BLaER1 (cell line): ENCODE measurements at regions not wholly inside any gene's neighbourhood (a gene's known extent, or its start where the extent isn't known, plus 50 kb on each side); places are given as distances from the start of the nearest gene placed in this dataset.

ENCODE experiments used
- H3K27ac ChIP-seq: shearing (Covaris generic); formaldehyde crosslinking; 2 replicates; pipeline ENCODE4 v1.8.1; 2022
- H3K27me3 ChIP-seq: shearing (Covaris generic); formaldehyde crosslinking; 2 replicates; pipeline ENCODE4 v1.8.1; 2022
- H3K36me3 ChIP-seq: shearing (Covaris generic); formaldehyde crosslinking; 2 replicates; pipeline ENCODE4 v1.8.1; 2022
- H3K4me1 ChIP-seq: shearing (Covaris generic); formaldehyde crosslinking; 2 replicates; pipeline ENCODE4 v1.8.1; 2022
- H3K4me2 ChIP-seq: shearing (Covaris generic); formaldehyde crosslinking; 2 replicates; pipeline ENCODE4 v1.8.1; 2022
- H3K4me3 ChIP-seq: shearing (Covaris generic); formaldehyde crosslinking; 2 replicates; pipeline ENCODE4 v1.8.1; 2022
- H3K9ac ChIP-seq: shearing (Covaris generic); formaldehyde crosslinking; 2 replicates; pipeline ENCODE4 v1.8.1; 2022
- H3K9me3 ChIP-seq: shearing (Covaris generic); formaldehyde crosslinking; 2 replicates; pipeline ENCODE4 v1.8.1; 2022
- H4K20me1 ChIP-seq: shearing (Covaris generic); formaldehyde crosslinking; 2 replicates; pipeline ENCODE4 v1.8.1; 2022
- Cebpa-rat ChIP-seq: shearing (Covaris generic); IDR thresholded peaks from 2 replicates; pipeline ENCODE4 v1.8.1; 2022

GRCh38 chr4:107125496-107125895 lies 89.4 kb upstream of the DKK2 start:
- H3K27ac ChIP-seq: no peak overlapping the region
- H3K36me3 ChIP-seq: no peaks in the 10 kb centered on the region
- TF ChIP-seq Cebpa-rat: no peak
- no peaks in the 10 kb centered on the region for H3K4me1 ChIP-seq
- no peaks in the 10 kb centered on the region for H3K27me3 ChIP-seq
- no peak overlapping the region for H3K4me2 ChIP-seq
- H3K4me3 ChIP-seq: no peak overlapping the region
- no peaks in the 10 kb centered on the region for H3K9me3 ChIP-seq
- H3K9ac ChIP-seq: no peak overlapping the region
- H4K20me1 ChIP-seq: no peaks in the 10 kb centered on the region

DNA sequence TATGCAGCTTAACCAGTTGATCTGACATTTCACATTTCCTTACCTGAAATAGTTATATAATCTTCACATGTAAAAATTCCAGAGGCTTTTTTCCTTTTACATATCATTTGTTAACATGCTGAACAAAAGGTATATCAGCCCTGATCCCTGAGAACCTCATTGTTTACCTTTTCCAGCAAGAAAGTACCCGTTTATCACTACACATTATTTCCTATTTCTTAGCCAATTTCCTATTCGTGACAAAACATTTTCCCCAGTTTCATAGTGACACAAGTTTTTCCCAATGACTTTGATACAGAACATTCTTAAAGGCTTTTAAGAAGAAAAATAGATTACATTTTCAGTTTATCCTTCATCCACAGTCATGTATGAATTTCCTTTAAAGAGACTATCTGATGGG lies 86.6 kb upstream of the DKK2 start:
- H3K27ac ChIP-seq: no peak overlapping the region
- H3K36me3 ChIP-seq: no peaks in the 10 kb centered on the region
- TF ChIP-seq Cebpa-rat: no peak
- no peaks in the 10 kb centered on the region for H3K27me3 ChIP-seq
- no peaks in the 10 kb centered on the region for H4K20me1 ChIP-seq
- H3K4me1 ChIP-seq: no peaks in the 10 kb centered on the region
- H3K9ac ChIP-seq: no peak overlapping the region
- no peak overlapping the region for H3K4me2 ChIP-seq
- H3K4me3 ChIP-seq: no peak overlapping the region
- H3K9me3 ChIP-seq: no peaks in the 10 kb centered on the region

GRCh38 chr4:107120661-107121060 lies 84.5 kb upstream of the DKK2 start:
- TF ChIP-seq Cebpa-rat: no peak
- Histone ChIP-seq H3K27ac (no peak overlapping the region), H3K4me1 (no peaks in the 10 kb centered on the region), H3K4me2 (no peak overlapping the region), H3K36me3 (no peaks in the 10 kb centered on the region), H3K9me3 (no peaks in the 10 kb centered on the region), H3K27me3 (no peaks in the 10 kb centered on the region), H3K9ac (no peak overlapping the region), H4K20me1 (no peaks in the 10 kb centered on the region), H3K4me3 (no peak overlapping the region)

- Histone ChIP-seq H3K4me3 (no peak overlapping the region), H3K27ac (no peak overlapping the region), H4K20me1 (no peaks in the 10 kb centered on the region), H3K4me2 (no peak overlapping the region), H3K36me3 (no peaks in the 10 kb centered on the region), H3K9me3 (no peaks in the 10 kb centered on the region), H3K27me3 (no peaks in the 10 kb centered on the region), H3K9ac (no peak overlapping the region), H3K4me1 (no peaks in the 10 kb centered on the region)
- no peak for TF ChIP-seq Cebpa-rat
Observed at GRCh38 chr4:107117726-107118125, 81.6 kb upstream of the DKK2 start.

DNA sequence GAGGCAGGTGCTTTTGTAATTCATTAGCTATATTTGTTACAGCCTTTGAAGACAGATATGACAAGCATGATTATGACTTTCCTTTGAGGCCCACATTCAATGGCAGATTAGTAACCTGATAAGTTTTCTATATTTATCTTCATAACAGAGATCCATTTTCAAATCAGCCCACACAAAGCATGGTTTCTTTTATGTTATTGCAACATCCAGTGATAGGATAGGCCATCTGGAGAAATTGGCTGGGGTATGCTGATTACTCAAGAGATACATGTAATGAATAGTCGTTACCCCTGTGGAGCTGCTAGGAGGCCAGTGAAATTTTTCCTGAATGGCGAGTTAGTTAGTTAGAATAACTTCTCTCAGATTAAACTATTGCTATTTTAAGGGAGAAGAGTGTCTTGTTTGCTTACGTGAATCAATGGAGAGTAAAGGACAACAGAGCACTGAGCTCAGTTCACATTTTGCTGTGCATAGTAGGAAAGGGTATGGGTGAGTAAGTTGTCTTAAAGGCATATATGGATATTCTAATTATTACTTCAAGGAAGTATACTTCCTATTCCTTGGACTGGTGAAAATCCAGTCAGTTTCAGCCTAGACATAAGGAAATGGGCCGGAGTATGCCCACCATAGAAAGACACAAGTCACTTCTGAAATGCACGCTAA lies 79.2 kb upstream of the DKK2 start:
- Histone ChIP-seq H3K27me3 (no peaks in the 10 kb centered on the region), H3K4me2 (no peak overlapping the region), H3K9me3 (no peaks in the 10 kb centered on the region), H4K20me1 (no peaks in the 10 kb centered on the region), H3K36me3 (no peaks in the 10 kb centered on the region), H3K4me3 (no peak overlapping the region), H3K9ac (no peak overlapping the region), H3K4me1 (no peaks in the 10 kb centered on the region), H3K27ac (no peak overlapping the region)
- no peak for TF ChIP-seq Cebpa-rat

- no peak overlapping the region for H3K27ac ChIP-seq
- H3K4me2 ChIP-seq: no peak overlapping the region
- H3K27me3 ChIP-seq: no peaks in the 10 kb centered on the region
- H4K20me1 ChIP-seq: no peaks in the 10 kb centered on the region
- no peak for TF ChIP-seq Cebpa-rat
- H3K4me3 ChIP-seq: no peak overlapping the region
- no peaks in the 10 kb centered on the region for H3K9me3 ChIP-seq
- no peak overlapping the region for H3K9ac ChIP-seq
- no peaks in the 10 kb centered on the region for H3K36me3 ChIP-seq
- no peaks in the 10 kb centered on the region for H3K4me1 ChIP-seq
Observed at GRCh38 chr4:107114059-107114458, 77.9 kb upstream of the DKK2 start.

DNA sequence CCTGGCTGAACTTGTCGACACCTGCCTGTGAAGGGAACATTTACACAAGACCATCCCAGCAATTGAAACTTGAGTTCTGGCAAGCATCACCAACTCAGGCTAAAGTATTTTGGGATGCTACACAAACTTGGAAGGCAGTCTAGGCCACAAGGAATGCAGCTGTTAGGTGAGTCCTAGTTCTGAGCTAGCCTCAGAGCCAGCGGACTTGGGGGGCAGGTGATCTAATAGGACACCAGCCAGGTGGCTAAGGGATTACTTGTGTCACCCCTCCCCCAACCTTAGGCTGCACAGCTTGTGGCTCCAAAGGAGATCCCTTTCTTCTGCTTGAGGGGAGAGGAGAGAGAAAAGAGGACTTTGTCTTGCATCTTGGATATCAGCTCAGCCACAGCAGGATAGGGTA lies 62.3 kb upstream of the DKK2 start:
- Histone ChIP-seq H3K4me1 (no peaks in the 10 kb centered on the region), H3K4me3 (no peak overlapping the region), H3K9ac (no peak overlapping the region), H3K9me3 (no peaks in the 10 kb centered on the region), H3K27ac (no peak overlapping the region), H3K4me2 (no peak overlapping the region), H3K27me3 (no peaks in the 10 kb centered on the region), H3K36me3 (no peaks in the 10 kb centered on the region), H4K20me1 (no peaks in the 10 kb centered on the region)
- no peak for TF ChIP-seq Cebpa-rat

DNA sequence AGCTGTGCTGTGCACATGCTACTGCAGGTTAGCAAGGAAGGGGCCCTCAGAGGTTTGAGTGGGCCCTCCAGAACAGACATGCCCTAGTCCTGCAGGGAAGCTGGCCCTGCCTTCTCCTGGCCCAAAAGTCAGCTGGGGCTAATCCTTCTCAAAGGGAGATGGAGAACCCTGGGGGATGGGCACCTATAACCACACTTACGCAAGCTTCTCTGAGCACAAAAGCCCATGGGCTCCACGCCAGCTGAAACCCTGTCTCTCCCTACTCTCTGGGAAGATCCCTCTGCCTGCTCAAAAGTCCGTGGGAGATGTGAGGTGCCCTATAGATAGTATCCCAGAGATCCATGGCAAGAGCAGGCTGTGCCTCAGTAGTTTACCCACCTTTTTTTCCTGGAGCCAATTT lies 58.9 kb upstream of the DKK2 start:
- H3K4me2 ChIP-seq: no peak overlapping the region
- H3K27me3 ChIP-seq: no peaks in the 10 kb centered on the region
- H3K9me3 ChIP-seq: no peaks in the 10 kb centered on the region
- H3K27ac ChIP-seq: no peak overlapping the region
- no peak for TF ChIP-seq Cebpa-rat
- no peak overlapping the region for H3K4me3 ChIP-seq
- no peaks in the 10 kb centered on the region for H3K4me1 ChIP-seq
- no peaks in the 10 kb centered on the region for H4K20me1 ChIP-seq
- no peaks in the 10 kb centered on the region for H3K36me3 ChIP-seq
- H3K9ac ChIP-seq: no peak overlapping the region

GRCh38 chr4:107094332-107094731 lies 58.2 kb upstream of the DKK2 start:
- no peaks in the 10 kb centered on the region for H3K4me1 ChIP-seq
- H3K4me2 ChIP-seq: no peak overlapping the region
- no peaks in the 10 kb centered on the region for H3K27me3 ChIP-seq
- H4K20me1 ChIP-seq: no peaks in the 10 kb centered on the region
- TF ChIP-seq Cebpa-rat: no peak
- no peak overlapping the region for H3K27ac ChIP-seq
- H3K9me3 ChIP-seq: no peaks in the 10 kb centered on the region
- H3K36me3 ChIP-seq: no peaks in the 10 kb centered on the region
- H3K9ac ChIP-seq: no peak overlapping the region
- H3K4me3 ChIP-seq: no peak overlapping the region
